Right kidney (tissue), 1 donor: ENCODE measurements at regions not wholly inside any gene's neighbourhood (a gene's known extent, or its start where the extent isn't known, plus 50 kb on each side); places are given as distances from the start of the nearest gene placed in this dataset.
A peak's percentile ranks its signal among the peaks of the same experiment; 100 is the strongest.

ENCODE experiments used
- DNase-seq: peaks from one replicate; pipeline ENCODE4 v3.0.0-alpha.2; 2016

- DNase-seq = no peak
Observed at GRCh38 chr16:66289051-66289680, 77.3 kb upstream of the CDH5 start.

DNA sequence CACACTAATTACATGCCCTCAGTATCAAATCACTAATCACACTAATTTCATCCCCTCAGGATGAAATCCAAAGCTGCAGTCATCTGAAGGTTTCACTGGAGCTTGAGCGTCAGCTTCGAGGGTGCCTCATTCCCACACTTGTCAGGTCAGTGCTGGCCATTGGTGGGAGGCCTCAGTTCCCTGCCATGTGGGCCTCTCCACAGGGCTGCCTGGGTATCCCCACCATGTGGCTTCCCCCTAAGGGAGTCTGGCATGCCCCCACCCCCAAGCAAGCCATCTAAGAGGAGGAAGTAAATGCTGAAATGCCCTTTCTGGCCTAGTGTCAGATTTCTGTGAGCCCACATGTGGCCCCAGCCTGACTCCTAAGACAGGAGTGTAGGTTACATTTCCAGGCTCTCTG lies 78.6 kb upstream of the CDH5 start:
- DNase-seq = no peak

DNA sequence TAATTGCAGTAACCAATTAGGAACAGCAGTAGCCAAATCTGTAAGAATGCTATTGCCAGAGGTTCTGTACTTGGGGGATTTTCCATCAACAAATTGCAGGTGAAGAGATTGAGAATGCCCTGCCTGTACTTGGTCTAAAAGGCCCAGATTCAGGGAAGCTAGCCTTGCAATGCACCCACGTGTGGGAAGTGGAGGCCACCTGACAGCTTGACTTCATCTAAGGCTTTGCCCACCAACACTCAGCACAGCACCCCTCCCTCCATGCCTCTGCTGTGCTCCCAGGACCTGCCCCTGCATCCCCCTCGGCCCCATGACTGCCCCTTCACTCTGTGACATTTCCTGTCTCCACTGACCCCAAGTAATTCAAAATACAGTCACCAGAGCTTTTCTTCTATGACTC lies 79.1 kb upstream of the CDH5 start:
- no peak for DNase-seq

- DNase-seq = no peak
Observed at GRCh38 chr16:66286527-66286926, 80.0 kb upstream of the CDH5 start.

- no peak for DNase-seq
Observed at GRCh38 chr16:66278604-66279262, 87.8 kb upstream of the CDH5 start.

GRCh38 chr16:66278111-66278531 lies 88.4 kb upstream of the CDH5 start:
- DNase-seq = no peak

- DNase-seq = no peak
Observed at GRCh38 chr16:66277311-66278070, 89.0 kb upstream of the CDH5 start.

GRCh38 chr16:66275775-66276428 lies 90.6 kb upstream of the CDH5 start:
- no peak for DNase-seq

GRCh38 chr16:66274335-66275110 lies 92.0 kb upstream of the CDH5 start:
- no peak for DNase-seq

GRCh38 chr16:66273644-66274334 lies 92.7 kb upstream of the CDH5 start:
- no peak for DNase-seq

DNA sequence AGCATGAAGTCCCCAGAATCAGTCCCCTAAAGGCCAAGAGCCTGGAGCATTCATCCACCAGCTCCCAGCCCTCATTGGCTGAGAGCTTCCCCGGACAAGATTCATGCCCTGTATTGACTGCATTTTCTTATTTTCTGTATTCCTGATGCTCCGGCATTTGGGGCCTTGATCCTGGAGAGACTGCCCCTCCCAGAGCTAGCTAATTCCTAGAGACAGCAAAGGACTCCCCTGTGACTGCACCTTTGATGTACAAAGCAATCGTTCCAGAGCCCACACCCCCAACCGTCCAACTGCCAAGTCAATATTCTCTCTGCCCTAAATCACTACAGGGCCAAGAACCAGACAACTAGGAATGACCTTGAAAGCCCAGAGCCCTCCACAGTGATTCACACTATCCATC lies 93.4 kb upstream of the CDH5 start:
- DNase-seq = no peak

GRCh38 chr16:66272461-66272860 lies 94.0 kb upstream of the CDH5 start:
- no peak for DNase-seq

- no peak for DNase-seq
Observed at GRCh38 chr16:66271074-66272060, 95.1 kb upstream of the CDH5 start.

DNA sequence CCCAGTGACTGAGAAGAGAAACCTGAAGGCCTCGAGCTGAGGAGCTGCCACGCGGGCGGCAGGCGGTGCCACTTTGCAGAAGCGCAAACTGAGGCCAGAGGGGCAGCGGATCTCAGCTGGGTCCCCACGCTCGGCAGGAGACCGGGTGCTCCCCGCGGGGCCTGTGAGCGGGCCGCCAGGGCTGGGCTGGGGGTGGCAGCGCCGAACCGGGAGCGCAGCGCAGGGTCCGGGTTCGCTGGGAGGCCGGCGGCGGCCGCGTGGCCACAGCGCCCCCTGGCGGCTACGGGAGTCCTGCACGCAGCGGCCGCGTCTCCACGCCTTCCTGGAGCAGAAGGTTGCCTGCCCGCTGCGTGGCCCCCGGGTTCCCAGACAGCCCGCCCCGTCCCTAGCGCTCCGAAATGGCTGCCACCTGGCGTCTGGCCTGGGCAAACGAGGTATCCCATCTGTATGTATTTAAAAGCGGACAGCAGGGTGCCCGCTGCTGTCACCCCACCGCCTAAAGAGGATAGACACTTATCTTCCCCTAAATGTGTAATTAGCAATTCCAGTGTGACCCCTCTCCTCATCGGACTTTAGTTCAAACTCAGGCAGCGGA lies 96.1 kb upstream of the CDH5 start:
- peak; percentile 91 for DNase-seq

- no peak for DNase-seq
Observed at GRCh38 chr16:66269617-66270332, 96.7 kb upstream of the CDH5 start.

GRCh38 chr16:66267292-66268014 lies 99.0 kb upstream of the CDH5 start:
- no peak for DNase-seq

- DNase-seq = peak; percentile 73
Observed at GRCh38 chr16:66266436-66267291, 99.8 kb upstream of the CDH5 start.
